ENCODE measurements at regions not wholly inside any gene's neighbourhood (a gene's known extent, or its start where the extent isn't known, plus 50 kb on each side); places are given as distances from the start of the nearest gene placed in this dataset.

GRCh38 chr5:155733935-155734334 is 593.0 kb upstream of the SGCD start:
- TF ChIP-seq YY1 (IDR thresholded peaks at IDR 0.05; ENCODE audit: low read depth, low read length): no peak
- no peak for TF ChIP-seq MAX (IDR thresholded peaks at IDR 0.05)
- TF ChIP-seq ASH2L (IDR thresholded peaks at IDR 0.05; ENCODE audit: low read length): no peak
- no peak for TF ChIP-seq CTCF (IDR thresholded peaks at IDR 0.05; ENCODE audit: control extremely low read depth in 1 of 3, insufficient read depth in 1 of 3, low read depth in 1 of 3, low read length in 3 of 3)
- TF ChIP-seq POLR2A (IDR thresholded peaks at IDR 0.05; ENCODE audit: control extremely low read depth in 1 of 2, low read depth in 2 of 2, low read length in 2 of 2): no peak
- TF ChIP-seq RXRA (IDR thresholded peaks at IDR 0.05; ENCODE audit: insufficient read depth, low read depth, low read length): no peak
- no peak for TF ChIP-seq JUND (IDR thresholded peaks at IDR 0.05; ENCODE audit: low read length)
- TF ChIP-seq BACH1 (IDR thresholded peaks at IDR 0.05; ENCODE audit: low read length): no peak
- no peak for TF ChIP-seq RAD21 (IDR thresholded peaks at IDR 0.05 in 1 of 2, conservative IDR thresholded peaks at IDR 0.05 in 1 of 2; ENCODE audit: low read depth in 2 of 2, low read length in 2 of 2)
- TF ChIP-seq GABPA (IDR thresholded peaks at IDR 0.05; ENCODE audit: borderline replicate concordance, insufficient read depth, low read length): no peak
- no peak for TF ChIP-seq SP1 (IDR thresholded peaks at IDR 0.05; ENCODE audit: low read depth, low read length)

Measured in H1 (cell line).